ENCODE measurements at regions not wholly inside any gene's neighbourhood (a gene's known extent, or its start where the extent isn't known, plus 50 kb on each side); places are given as distances from the start of the nearest gene placed in this dataset.

GRCh38 chr15:62459875-62460274, 294.8 kb upstream of the C2CD4B start:
- Histone ChIP-seq H3K36me3 (no peaks in the 10 kb centered on the region), H3K27me3 (ENCODE audit: low read depth) (no peaks in the 10 kb centered on the region), H3K9me3 (replicated peaks) (no peaks in the 10 kb centered on the region), H3K4me3 (no peak overlapping the region), H3K4me1 (peaks cover 50% of the 10 kb centered on the region), H3K27ac (replicated peaks) (no peak overlapping the region)
- no peak for DNase-seq
- TF ChIP-seq, protein P1, sequence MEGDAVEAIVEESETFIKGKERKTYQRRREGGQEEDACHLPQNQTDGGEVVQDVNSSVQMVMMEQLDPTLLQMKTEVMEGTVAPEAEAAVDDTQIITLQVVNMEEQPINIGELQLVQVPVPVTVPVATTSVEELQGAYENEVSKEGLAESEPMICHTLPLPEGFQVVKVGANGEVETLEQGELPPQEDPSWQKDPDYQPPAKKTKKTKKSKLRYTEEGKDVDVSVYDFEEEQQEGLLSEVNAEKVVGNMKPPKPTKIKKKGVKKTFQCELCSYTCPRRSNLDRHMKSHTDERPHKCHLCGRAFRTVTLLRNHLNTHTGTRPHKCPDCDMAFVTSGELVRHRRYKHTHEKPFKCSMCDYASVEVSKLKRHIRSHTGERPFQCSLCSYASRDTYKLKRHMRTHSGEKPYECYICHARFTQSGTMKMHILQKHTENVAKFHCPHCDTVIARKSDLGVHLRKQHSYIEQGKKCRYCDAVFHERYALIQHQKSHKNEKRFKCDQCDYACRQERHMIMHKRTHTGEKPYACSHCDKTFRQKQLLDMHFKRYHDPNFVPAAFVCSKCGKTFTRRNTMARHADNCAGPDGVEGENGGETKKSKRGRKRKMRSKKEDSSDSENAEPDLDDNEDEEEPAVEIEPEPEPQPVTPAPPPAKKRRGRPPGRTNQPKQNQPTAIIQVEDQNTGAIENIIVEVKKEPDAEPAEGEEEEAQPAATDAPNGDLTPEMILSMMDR (IDR thresholded peaks at IDR 0.05; ENCODE audit: borderline replicate concordance): no peak
- intact Hi-C loops (cut with micrococcal nuclease): no loop called here

GRCh38 chr15:62462268-62462667, 297.2 kb upstream of the C2CD4B start:
- no peaks in the 10 kb centered on the region for H3K9me3 ChIP-seq (replicated peaks)
- no peaks in the 10 kb centered on the region for H3K27me3 ChIP-seq (ENCODE audit: low read depth)
- no peaks in the 10 kb centered on the region for H3K36me3 ChIP-seq
- H3K4me3 ChIP-seq: no peak overlapping the region
- intact Hi-C loops (cut with micrococcal nuclease): no loop called here
- H3K27ac ChIP-seq (replicated peaks): peak overlapping the region; percentile 50
- TF ChIP-seq, protein P1 (IDR thresholded peaks at IDR 0.05; ENCODE audit: borderline replicate concordance): no peak
- peaks cover 47% of the 10 kb centered on the region for H3K4me1 ChIP-seq
- no peak for DNase-seq

- H3K9me3 ChIP-seq (replicated peaks): no peaks in the 10 kb centered on the region
- TF ChIP-seq, protein P1 (IDR thresholded peaks at IDR 0.05; ENCODE audit: borderline replicate concordance): no peak
- intact Hi-C loops (cut with micrococcal nuclease): no loop called here
- H3K27ac ChIP-seq (replicated peaks): peak overlapping the region; percentile 50
- no peak overlapping the region for H3K4me3 ChIP-seq
- DNase-seq: no peak
- peaks cover 43% of the 10 kb centered on the region for H3K4me1 ChIP-seq
- no peaks in the 10 kb centered on the region for H3K36me3 ChIP-seq
- H3K27me3 ChIP-seq (ENCODE audit: low read depth): no peaks in the 10 kb centered on the region
These were observed 297.6 kb upstream of the C2CD4B start for GRCh38 chr15:62462721-62463120.

DNA sequence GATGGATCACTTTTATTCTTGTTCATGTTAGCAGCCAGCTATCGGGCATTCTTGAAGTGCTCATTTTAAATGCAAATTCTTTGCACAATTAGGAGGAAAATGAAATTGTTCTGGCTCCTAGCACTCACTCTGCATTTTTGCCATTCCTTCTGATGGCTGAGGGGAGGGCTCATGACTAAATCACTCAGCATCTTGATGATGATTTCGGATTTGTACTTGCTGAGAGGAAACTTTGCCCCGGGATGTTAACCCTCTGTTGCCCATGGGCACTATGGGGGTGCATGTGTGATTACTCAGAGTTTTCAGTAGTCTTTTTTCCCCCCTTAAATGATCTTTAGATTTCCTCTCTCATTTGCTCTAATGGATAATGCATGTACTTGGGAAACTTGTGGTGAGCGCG, 299.6 kb upstream of the C2CD4B start:
- Histone ChIP-seq H3K27me3 (ENCODE audit: low read depth) (no peaks in the 10 kb centered on the region), H3K27ac (replicated peaks) (no peak overlapping the region), H3K4me3 (no peak overlapping the region), H3K9me3 (replicated peaks) (no peaks in the 10 kb centered on the region), H3K36me3 (no peaks in the 10 kb centered on the region), H3K4me1 (peaks cover 49% of the 10 kb centered on the region)
- intact Hi-C loops (cut with micrococcal nuclease): no loop called here
- TF ChIP-seq, protein P1 (IDR thresholded peaks at IDR 0.05; ENCODE audit: borderline replicate concordance): no peak
- no peak for DNase-seq

GRCh38 chr15:62465173-62465572, 300.1 kb upstream of the C2CD4B start:
- no peaks in the 10 kb centered on the region for H3K9me3 ChIP-seq (replicated peaks)
- no peak overlapping the region for H3K4me3 ChIP-seq
- H3K27me3 ChIP-seq (ENCODE audit: low read depth): no peaks in the 10 kb centered on the region
- intact Hi-C loops (cut with micrococcal nuclease): no loop called here
- H3K36me3 ChIP-seq: no peaks in the 10 kb centered on the region
- TF ChIP-seq, protein P1 (IDR thresholded peaks at IDR 0.05; ENCODE audit: borderline replicate concordance): no peak
- peaks cover 53% of the 10 kb centered on the region for H3K4me1 ChIP-seq
- DNase-seq: no peak
- H3K27ac ChIP-seq (replicated peaks): no peak overlapping the region

DNA sequence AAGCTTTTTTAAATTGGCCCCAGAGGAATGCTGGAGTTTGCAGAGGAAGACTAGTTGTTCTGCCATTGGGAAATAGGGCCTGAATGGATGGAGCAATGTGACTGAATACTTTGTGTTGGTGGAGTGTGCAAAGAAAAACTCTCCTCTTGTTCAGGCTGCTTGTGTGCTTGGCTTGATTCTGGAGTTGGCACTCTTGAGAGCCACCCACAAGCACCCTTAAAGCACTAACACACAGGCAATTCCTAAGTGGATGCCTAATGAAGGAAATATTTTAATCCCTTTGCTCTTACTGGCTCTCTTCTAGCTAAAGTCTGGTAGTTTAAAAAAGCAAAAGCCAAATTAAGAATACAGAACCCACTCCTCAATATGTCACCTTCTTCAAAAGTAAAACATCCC, 304.4 kb upstream of the C2CD4B start:
- Histone ChIP-seq H3K9me3 (replicated peaks) (no peaks in the 10 kb centered on the region), H3K4me3 (no peak overlapping the region), H3K4me1 (peaks cover 80% of the 10 kb centered on the region), H3K27me3 (ENCODE audit: low read depth) (no peaks in the 10 kb centered on the region), H3K36me3 (no peaks in the 10 kb centered on the region), H3K27ac (replicated peaks) (peak overlapping the region; percentile 81)
- TF ChIP-seq, protein P1 (IDR thresholded peaks at IDR 0.05; ENCODE audit: borderline replicate concordance): no peak
- intact Hi-C loops (cut with micrococcal nuclease): no loop called here
- no peak for DNase-seq
